CD8-positive, alpha-beta memory T cell (primary cell): ENCODE measurements at regions not wholly inside any gene's neighbourhood (a gene's known extent, or its start where the extent isn't known, plus 50 kb on each side); places are given as distances from the start of the nearest gene placed in this dataset.

ENCODE experiments used
- CTCF ChIA-PET: fragments of 350-600 bp; sonication (Branson Sonifier 250); formaldehyde crosslinking; loops from one replicate; lab custom pipeline; 2021; ENCODE audit warnings: antibody characterized with exemption; lab: Charles Lee
- POLR2A ChIA-PET: fragments of 350-600 bp; sonication (Branson Sonifier 250); formaldehyde crosslinking; loops from one replicate; lab custom pipeline; 2021; ENCODE audit warnings: antibody characterized with exemption; lab: Charles Lee
- DNase-seq, 5 donors: peaks; one replicate each; pipeline versions ENCODE4 v3.0.0 to v3.0.0-alpha.2; 2020 to 2022; ENCODE audit warnings: mixed read lengths in 1 of 5
- H3K27ac ChIP-seq: one replicate; pipeline ENCODE4 v1.7.0; 2013; ENCODE audit warnings: low read depth, mild to moderate bottlenecking, low read length, moderate library complexity
- H3K27me3 ChIP-seq: 2 replicates; pipeline ENCODE4 v1.7.0; 2013; ENCODE audit warnings: low read length, mild to moderate bottlenecking; ENCODE audit not compliant: insufficient read depth, poor library complexity, severe bottlenecking
- H3K36me3 ChIP-seq: 2 replicates; pipeline ENCODE4 v1.7.0; 2013; ENCODE audit warnings: mild to moderate bottlenecking, low read length, moderate library complexity; ENCODE audit not compliant: insufficient read depth
- H3K4me1 ChIP-seq: 2 replicates; pipeline ENCODE4 v1.7.0; 2013; ENCODE audit warnings: mild to moderate bottlenecking, low read length, moderate library complexity; ENCODE audit not compliant: insufficient read depth
- H3K4me3 ChIP-seq: 2 replicates; pipeline ENCODE4 v1.7.0; 2013; ENCODE audit warnings: mild to moderate bottlenecking, low read length
- H3K9me3 ChIP-seq: 2 replicates; pipeline ENCODE4 v1.7.0; 2013; ENCODE audit warnings: mild to moderate bottlenecking, low read length
- H3K27ac Mint-ChIP-seq, 8 donors: one replicate each; pipeline ENCODE4 v1.8.0; 2020 to 2021; ENCODE audit warnings: mixed read lengths in 8 of 8, mild to moderate bottlenecking in 6 of 8, inconsistent platforms in 3 of 8, moderate library complexity in 3 of 8
- H3K27me3 Mint-ChIP-seq, 2 donors: one replicate each; pipeline ENCODE4 v1.8.0; 2020 to 2021; ENCODE audit warnings: mixed read lengths in 2 of 2, mild to moderate bottlenecking in 1 of 2, moderate library complexity in 1 of 2
- H3K36me3 Mint-ChIP-seq, 3 donors: one replicate each; pipeline ENCODE4 v1.8.0; 2020 to 2021; ENCODE audit warnings: mixed read lengths in 3 of 3, inconsistent platforms in 1 of 3, mild to moderate bottlenecking in 1 of 3
- H3K4me1 Mint-ChIP-seq, 3 donors: one replicate each; pipeline ENCODE4 v1.8.0; 2020 to 2021; ENCODE audit warnings: mixed read lengths in 3 of 3, inconsistent platforms in 1 of 3, mild to moderate bottlenecking in 1 of 3
- H3K4me3 Mint-ChIP-seq, 7 donors: one replicate each; pipeline ENCODE4 v1.8.0; 2020 to 2021; ENCODE audit warnings: mixed read lengths in 7 of 7, mild to moderate bottlenecking in 6 of 7, moderate library complexity in 4 of 7, inconsistent platforms in 2 of 7
- H3K9me3 Mint-ChIP-seq, 5 donors: one replicate each; pipeline ENCODE4 v1.8.0; 2020 to 2022; ENCODE audit warnings: mixed read lengths in 5 of 5, mild to moderate bottlenecking in 3 of 5, moderate library complexity in 2 of 5, inconsistent platforms in 1 of 5

GRCh38 chr6:121748376-121748775 is 312.9 kb downstream of the GJA1 start:
- no peak overlapping the region for H3K27ac Mint-ChIP-seq

GRCh38 chr6:121748850-121749249 is 313.4 kb downstream of the GJA1 start:
- POLR2A ChIA-PET: no interaction called here
- CTCF ChIA-PET: no interaction called here

More at GRCh38 chr6:121748376-121748775, 312.9 kb downstream of the GJA1 start:
- CTCF ChIA-PET: no interaction called here
- Mint-ChIP-seq H3K27me3 (no peaks in the 10 kb centered on the region), H3K36me3 (no peaks in the 10 kb centered on the region), H3K4me1 (no peaks in the 10 kb centered on the region), H3K4me3 (no peak overlapping the region), H3K9me3 (peaks cover 0 to 4% (median under 1%) of the 10 kb centered on the region in 5 donors)
- Histone ChIP-seq H3K9me3 (no peaks in the 10 kb centered on the region), H3K4me3 (no peak overlapping the region), H3K4me1 (no peaks in the 10 kb centered on the region), H3K27me3 (no peaks in the 10 kb centered on the region), H3K27ac (no peak overlapping the region), H3K36me3 (no peaks in the 10 kb centered on the region)
- POLR2A ChIA-PET: no interaction called here
- DNase-seq: no peak

DNA sequence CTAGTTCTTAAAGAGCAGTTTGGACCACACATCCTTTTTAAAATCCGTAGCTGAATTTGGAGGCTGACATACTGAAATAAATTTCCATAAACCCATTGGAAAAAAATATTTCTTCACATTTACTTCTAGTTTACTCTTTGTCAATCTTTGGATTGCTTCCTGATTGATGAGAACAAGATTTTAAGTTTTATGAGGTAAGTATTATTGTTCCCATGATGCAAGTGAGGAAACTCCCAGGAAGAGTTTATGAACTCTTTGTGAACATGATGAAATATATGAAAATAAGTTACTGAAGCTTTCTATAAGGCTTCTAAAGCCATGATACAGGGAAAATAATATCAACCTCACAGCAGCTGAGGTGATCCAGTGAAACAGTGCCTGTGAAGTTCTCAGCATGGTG is 320.0 kb downstream of the GJA1 start:
- H3K36me3 Mint-ChIP-seq: no peaks in the 10 kb centered on the region
- ChIA-PET CTCF (no interaction called here), POLR2A (no interaction called here)
- no peak for DNase-seq
- peaks cover 0 to 8% (median 0%) of the 10 kb centered on the region in 5 donors for H3K9me3 Mint-ChIP-seq
- Histone ChIP-seq H3K27me3 (no peaks in the 10 kb centered on the region), H3K4me1 (no peaks in the 10 kb centered on the region), H3K27ac (no peak overlapping the region), H3K36me3 (no peaks in the 10 kb centered on the region), H3K4me3 (no peak overlapping the region), H3K9me3 (no peaks in the 10 kb centered on the region)
- no peaks in the 10 kb centered on the region for H3K4me1 Mint-ChIP-seq
- H3K4me3 Mint-ChIP-seq: no peak overlapping the region
- no peaks in the 10 kb centered on the region for H3K27me3 Mint-ChIP-seq
- no peak overlapping the region for H3K27ac Mint-ChIP-seq

More at GRCh38 chr6:121748850-121749249, 313.4 kb downstream of the GJA1 start:
- H3K4me1 ChIP-seq: no peaks in the 10 kb centered on the region
- DNase-seq: no peak
- H3K4me3 Mint-ChIP-seq: no peak overlapping the region
- no peak overlapping the region for H3K27ac ChIP-seq
- H3K27me3 ChIP-seq: no peaks in the 10 kb centered on the region
- peaks cover 0 to 7% (median 0%) of the 10 kb centered on the region in 5 donors for H3K9me3 Mint-ChIP-seq
- H3K4me1 Mint-ChIP-seq: no peaks in the 10 kb centered on the region
- peak overlapping the region in 1 of 8 donors; percentile 22 for H3K27ac Mint-ChIP-seq
- no peaks in the 10 kb centered on the region for H3K36me3 ChIP-seq
- H3K36me3 Mint-ChIP-seq: no peaks in the 10 kb centered on the region
- H3K27me3 Mint-ChIP-seq: no peaks in the 10 kb centered on the region
- no peak overlapping the region for H3K4me3 ChIP-seq
- no peaks in the 10 kb centered on the region for H3K9me3 ChIP-seq

DNA sequence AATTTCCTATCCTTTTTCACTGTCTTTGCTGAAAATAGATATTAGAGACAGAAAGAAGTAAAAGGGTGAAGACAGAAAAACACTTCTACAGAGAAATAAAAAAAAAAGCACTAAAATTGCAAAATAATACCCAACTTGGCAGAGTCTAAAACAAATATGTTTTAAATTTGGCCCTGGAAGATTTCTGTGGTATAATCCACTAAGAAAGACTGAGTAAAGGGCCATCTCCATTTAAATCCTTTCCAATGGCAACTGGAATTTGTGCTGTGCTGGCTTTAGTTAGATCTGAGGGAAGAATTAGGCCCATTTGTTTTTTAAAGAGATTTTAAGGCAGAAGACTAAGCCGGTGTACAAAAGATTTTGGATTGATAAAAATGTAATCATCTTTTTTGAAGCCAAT is 321.2 kb downstream of the GJA1 start:
- ChIA-PET CTCF (no interaction called here), POLR2A (no interaction called here)

DNA sequence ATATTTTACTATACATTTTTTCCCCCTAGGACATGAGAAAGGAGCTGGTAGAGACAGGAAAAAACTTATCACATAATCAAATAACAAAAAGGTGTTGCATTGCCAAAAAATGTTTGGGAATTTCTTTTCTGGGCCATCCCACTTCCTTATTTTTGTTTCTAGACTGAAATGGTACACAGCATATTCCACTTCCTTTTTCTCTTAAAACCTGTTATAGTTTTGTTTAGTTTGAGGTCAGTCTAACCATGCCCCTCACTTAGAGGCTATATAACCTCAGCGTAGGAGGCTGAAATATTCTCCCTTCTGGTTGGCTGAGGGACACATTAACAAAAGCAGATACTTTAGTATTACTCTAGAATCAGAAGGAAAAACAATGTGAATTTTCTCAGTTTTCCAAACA is 323.9 kb downstream of the GJA1 start:
- peaks cover 0 to 5% (median 3%) of the 10 kb centered on the region in 5 donors for H3K9me3 Mint-ChIP-seq
- H3K36me3 Mint-ChIP-seq: no peaks in the 10 kb centered on the region

More for the DNA sequence above, 321.2 kb downstream of the GJA1 start:
- DNase-seq: no peak
- no peaks in the 10 kb centered on the region for H3K9me3 ChIP-seq
- no peak overlapping the region for H3K4me3 ChIP-seq
- no peaks in the 10 kb centered on the region for H3K4me1 Mint-ChIP-seq
- H3K27ac ChIP-seq: no peak overlapping the region
- H3K9me3 Mint-ChIP-seq: peaks cover 0 to 8% (median 2%) of the 10 kb centered on the region in 5 donors
- H3K27ac Mint-ChIP-seq: no peak overlapping the region
- H3K27me3 ChIP-seq: no peaks in the 10 kb centered on the region
- no peak overlapping the region for H3K4me3 Mint-ChIP-seq
- H3K4me1 ChIP-seq: no peaks in the 10 kb centered on the region
- H3K36me3 ChIP-seq: no peaks in the 10 kb centered on the region
- no peaks in the 10 kb centered on the region for H3K27me3 Mint-ChIP-seq
- no peaks in the 10 kb centered on the region for H3K36me3 Mint-ChIP-seq

GRCh38 chr6:121760191-121760590 is 324.7 kb downstream of the GJA1 start:
- Histone ChIP-seq H3K27ac (no peak overlapping the region), H3K36me3 (no peaks in the 10 kb centered on the region), H3K4me1 (no peaks in the 10 kb centered on the region), H3K9me3 (no peaks in the 10 kb centered on the region), H3K4me3 (no peak overlapping the region), H3K27me3 (no peaks in the 10 kb centered on the region)
- H3K4me1 Mint-ChIP-seq: no peaks in the 10 kb centered on the region
- no peak overlapping the region for H3K4me3 Mint-ChIP-seq
- no peaks in the 10 kb centered on the region for H3K36me3 Mint-ChIP-seq
- POLR2A ChIA-PET: no interaction called here
- CTCF ChIA-PET: no interaction called here
- H3K9me3 Mint-ChIP-seq: peaks cover 0 to 4% (median 3%) of the 10 kb centered on the region in 5 donors
- no peaks in the 10 kb centered on the region for H3K27me3 Mint-ChIP-seq
- H3K27ac Mint-ChIP-seq: no peak overlapping the region
- DNase-seq: no peak

More for the DNA sequence above, 323.9 kb downstream of the GJA1 start:
- no peaks in the 10 kb centered on the region for H3K4me1 ChIP-seq
- Mint-ChIP-seq H3K27me3 (no peaks in the 10 kb centered on the region), H3K4me3 (no peak overlapping the region), H3K4me1 (no peaks in the 10 kb centered on the region), H3K27ac (no peak overlapping the region)
- no peaks in the 10 kb centered on the region for H3K27me3 ChIP-seq
- no peak overlapping the region for H3K4me3 ChIP-seq
- no peak overlapping the region for H3K27ac ChIP-seq
- H3K36me3 ChIP-seq: no peaks in the 10 kb centered on the region
- DNase-seq: no peak
- H3K9me3 ChIP-seq: no peaks in the 10 kb centered on the region
- ChIA-PET POLR2A (no interaction called here), CTCF (no interaction called here)

GRCh38 chr6:121760745-121761144 is 325.3 kb downstream of the GJA1 start:
- no peaks in the 10 kb centered on the region for H3K9me3 ChIP-seq
- no peak overlapping the region for H3K4me3 ChIP-seq
- Mint-ChIP-seq H3K9me3 (peaks cover 0 to 5% (median 3%) of the 10 kb centered on the region in 5 donors), H3K36me3 (no peaks in the 10 kb centered on the region), H3K4me1 (no peaks in the 10 kb centered on the region), H3K27me3 (no peaks in the 10 kb centered on the region), H3K27ac (no peak overlapping the region), H3K4me3 (no peak overlapping the region)
- ChIA-PET POLR2A (no interaction called here), CTCF (no interaction called here)
- H3K4me1 ChIP-seq: no peaks in the 10 kb centered on the region
- DNase-seq: no peak
- no peak overlapping the region for H3K27ac ChIP-seq
- no peaks in the 10 kb centered on the region for H3K27me3 ChIP-seq
- no peaks in the 10 kb centered on the region for H3K36me3 ChIP-seq

DNA sequence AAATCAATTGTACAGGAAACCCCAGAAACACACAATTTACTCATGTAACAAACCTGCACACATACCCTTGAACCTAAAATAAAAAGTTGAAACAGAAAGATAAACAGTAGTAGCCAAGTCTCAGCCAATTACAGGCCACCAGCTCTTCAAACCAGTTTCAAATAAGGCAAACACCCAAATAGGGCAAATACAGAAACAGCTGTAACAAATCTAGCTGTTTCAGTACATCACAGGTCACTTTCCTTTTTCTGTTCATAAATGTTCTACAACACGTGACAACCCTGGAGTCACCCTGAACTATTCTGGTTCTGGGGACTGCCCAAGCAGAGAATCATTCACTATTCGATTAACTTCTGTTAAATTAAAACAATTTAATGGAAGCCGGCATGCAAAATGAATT is 329.0 kb downstream of the GJA1 start:
- H3K4me1 ChIP-seq: no peaks in the 10 kb centered on the region
- CTCF ChIA-PET: no interaction called here
- H3K4me3 Mint-ChIP-seq: no peak overlapping the region
- POLR2A ChIA-PET: no interaction called here
- H3K27ac Mint-ChIP-seq: no peak overlapping the region
- no peak overlapping the region for H3K27ac ChIP-seq
- H3K36me3 Mint-ChIP-seq: no peaks in the 10 kb centered on the region
- no peak for DNase-seq
- H3K9me3 ChIP-seq: no peaks in the 10 kb centered on the region
- no peaks in the 10 kb centered on the region for H3K36me3 ChIP-seq
- no peaks in the 10 kb centered on the region for H3K27me3 Mint-ChIP-seq
- H3K27me3 ChIP-seq: no peaks in the 10 kb centered on the region
- H3K4me1 Mint-ChIP-seq: no peaks in the 10 kb centered on the region
- H3K9me3 Mint-ChIP-seq: peaks cover 0 to 14% (median 3%) of the 10 kb centered on the region in 5 donors
- H3K4me3 ChIP-seq: no peak overlapping the region

- H3K4me3 Mint-ChIP-seq: no peak overlapping the region
- H3K9me3 ChIP-seq: no peaks in the 10 kb centered on the region
- ChIA-PET POLR2A (no interaction called here), CTCF (no interaction called here)
- H3K27ac Mint-ChIP-seq: no peak overlapping the region
- H3K36me3 ChIP-seq: no peaks in the 10 kb centered on the region
- H3K36me3 Mint-ChIP-seq: no peaks in the 10 kb centered on the region
- no peaks in the 10 kb centered on the region for H3K27me3 ChIP-seq
- no peaks in the 10 kb centered on the region for H3K27me3 Mint-ChIP-seq
- H3K4me3 ChIP-seq: no peak overlapping the region
- H3K4me1 ChIP-seq: no peaks in the 10 kb centered on the region
- no peaks in the 10 kb centered on the region for H3K4me1 Mint-ChIP-seq
- no peak overlapping the region for H3K27ac ChIP-seq
- DNase-seq: no peak
- peaks cover 0 to 14% (median 3%) of the 10 kb centered on the region in 5 donors for H3K9me3 Mint-ChIP-seq
Measured at GRCh38 chr6:121765060-121765459, 329.6 kb downstream of the GJA1 start.
